ENCODE measurements at regions not wholly inside any gene's neighbourhood (a gene's known extent, or its start where the extent isn't known, plus 50 kb on each side); places are given as distances from the start of the nearest gene placed in this dataset.

DNA sequence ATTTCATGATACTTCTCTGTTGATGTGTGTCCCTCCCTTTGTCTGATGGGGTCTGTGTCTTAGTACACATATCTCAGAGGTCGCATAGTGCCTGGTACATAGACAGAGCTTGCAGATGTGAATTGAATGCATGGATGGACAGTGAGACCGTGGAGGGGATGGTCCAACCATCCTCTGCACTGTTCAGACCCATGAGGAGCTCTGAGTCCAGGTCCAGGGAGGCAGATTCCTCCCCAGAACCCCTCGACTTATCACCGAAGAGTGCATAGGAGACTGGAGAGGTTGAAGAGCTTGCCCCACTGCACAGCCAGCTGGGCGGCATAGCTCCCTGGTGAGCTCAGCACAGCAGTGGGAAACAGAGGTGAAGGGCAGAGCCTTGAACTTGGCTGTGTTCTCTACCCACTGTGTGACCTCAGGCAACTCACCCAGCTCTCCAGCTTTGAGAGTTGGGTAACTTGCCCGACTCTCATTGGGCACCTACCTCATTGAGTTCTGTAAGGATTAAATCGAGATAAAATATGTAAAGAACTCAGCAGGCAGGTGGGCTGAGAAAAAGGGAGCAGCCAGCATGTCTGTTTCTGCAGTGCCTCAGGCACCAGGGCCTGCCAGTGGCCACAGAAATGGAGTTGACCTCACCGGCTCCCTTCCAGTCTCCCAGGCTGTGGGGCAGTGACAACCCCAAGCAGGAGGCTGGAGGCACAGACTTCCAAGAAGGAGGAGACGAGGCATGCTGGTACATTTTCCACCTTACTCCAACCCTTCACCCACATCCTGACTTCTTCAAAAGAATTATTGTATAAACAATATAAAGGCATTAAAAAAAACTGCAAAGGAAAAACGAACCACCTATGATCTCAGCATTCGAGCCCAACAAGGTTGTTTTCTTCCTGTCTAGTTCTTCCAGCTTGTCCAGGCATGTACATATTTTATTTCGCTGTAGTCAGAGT is 54.1 kb upstream of the TFRC start:
- TF ChIP-seq REST (IDR thresholded peaks at IDR 0.05) (no peak), CTCF (IDR thresholded peaks at IDR 0.05; ENCODE audit: low read depth, low read length, missing input control) (no peak), MAX (IDR thresholded peaks at IDR 0.05) (no peak), HNF4A (conservative IDR thresholded peaks at IDR 0.05) (peak; percentile 66 to 72), TAF1 (conservative IDR thresholded peaks at IDR 0.05) (no peak), HNF4G (IDR thresholded peaks at IDR 0.05) (no peak), RXRA (IDR thresholded peaks at IDR 0.05) (peak; percentile 94), NR2F2 (IDR thresholded peaks at IDR 0.05) (peak; percentile 79), RAD21 (IDR thresholded peaks at IDR 0.05) (peak in 1 of 2 donors; percentile 15), SP1 (IDR thresholded peaks at IDR 0.05) (peak; percentile 54)
- TF ChIP-seq, protein P1, sequence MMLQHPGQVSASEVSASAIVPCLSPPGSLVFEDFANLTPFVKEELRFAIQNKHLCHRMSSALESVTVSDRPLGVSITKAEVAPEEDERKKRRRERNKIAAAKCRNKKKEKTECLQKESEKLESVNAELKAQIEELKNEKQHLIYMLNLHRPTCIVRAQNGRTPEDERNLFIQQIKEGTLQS (IDR thresholded peaks at IDR 0.05): no peak

Data from liver (tissue), 3 donors.